ENCODE measurements at regions not wholly inside any gene's neighbourhood (a gene's known extent, or its start where the extent isn't known, plus 50 kb on each side); places are given as distances from the start of the nearest gene placed in this dataset.

DNA sequence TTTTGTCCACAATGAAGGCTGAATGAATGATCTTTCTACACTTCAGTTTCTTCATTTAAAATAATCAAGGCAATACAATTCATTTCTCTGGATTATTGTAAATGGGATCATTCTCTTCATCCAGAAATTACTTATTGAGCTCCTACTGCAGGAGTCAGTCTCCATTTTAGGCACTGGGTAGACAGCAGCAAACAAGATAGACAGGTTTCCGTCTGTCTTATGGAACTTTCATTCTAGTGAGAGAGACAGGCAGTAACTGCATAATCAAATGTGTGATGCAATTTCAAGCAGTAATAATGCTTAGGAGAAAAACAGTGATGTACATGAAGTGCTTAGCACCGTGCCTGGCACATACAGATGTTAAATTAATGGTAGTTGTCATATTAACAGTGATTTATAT, 118.9 kb downstream of the SUDS3 start:
- TF ChIP-seq, protein P1, sequence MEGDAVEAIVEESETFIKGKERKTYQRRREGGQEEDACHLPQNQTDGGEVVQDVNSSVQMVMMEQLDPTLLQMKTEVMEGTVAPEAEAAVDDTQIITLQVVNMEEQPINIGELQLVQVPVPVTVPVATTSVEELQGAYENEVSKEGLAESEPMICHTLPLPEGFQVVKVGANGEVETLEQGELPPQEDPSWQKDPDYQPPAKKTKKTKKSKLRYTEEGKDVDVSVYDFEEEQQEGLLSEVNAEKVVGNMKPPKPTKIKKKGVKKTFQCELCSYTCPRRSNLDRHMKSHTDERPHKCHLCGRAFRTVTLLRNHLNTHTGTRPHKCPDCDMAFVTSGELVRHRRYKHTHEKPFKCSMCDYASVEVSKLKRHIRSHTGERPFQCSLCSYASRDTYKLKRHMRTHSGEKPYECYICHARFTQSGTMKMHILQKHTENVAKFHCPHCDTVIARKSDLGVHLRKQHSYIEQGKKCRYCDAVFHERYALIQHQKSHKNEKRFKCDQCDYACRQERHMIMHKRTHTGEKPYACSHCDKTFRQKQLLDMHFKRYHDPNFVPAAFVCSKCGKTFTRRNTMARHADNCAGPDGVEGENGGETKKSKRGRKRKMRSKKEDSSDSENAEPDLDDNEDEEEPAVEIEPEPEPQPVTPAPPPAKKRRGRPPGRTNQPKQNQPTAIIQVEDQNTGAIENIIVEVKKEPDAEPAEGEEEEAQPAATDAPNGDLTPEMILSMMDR (IDR thresholded peaks at IDR 0.05; ENCODE audit: poor library complexity, severe bottlenecking), result no peak
- TF ChIP-seq EP300 (conservative IDR thresholded peaks at IDR 0.05; ENCODE audit: poor library complexity, severe bottlenecking) (no peak), RAD21 (conservative IDR thresholded peaks at IDR 0.05) (no peak)
